ENCODE measurements at regions not wholly inside any gene's neighbourhood (a gene's known extent, or its start where the extent isn't known, plus 50 kb on each side); places are given as distances from the start of the nearest gene placed in this dataset.
A peak's percentile ranks its signal among the peaks of the same experiment; 100 is the strongest.

DNA sequence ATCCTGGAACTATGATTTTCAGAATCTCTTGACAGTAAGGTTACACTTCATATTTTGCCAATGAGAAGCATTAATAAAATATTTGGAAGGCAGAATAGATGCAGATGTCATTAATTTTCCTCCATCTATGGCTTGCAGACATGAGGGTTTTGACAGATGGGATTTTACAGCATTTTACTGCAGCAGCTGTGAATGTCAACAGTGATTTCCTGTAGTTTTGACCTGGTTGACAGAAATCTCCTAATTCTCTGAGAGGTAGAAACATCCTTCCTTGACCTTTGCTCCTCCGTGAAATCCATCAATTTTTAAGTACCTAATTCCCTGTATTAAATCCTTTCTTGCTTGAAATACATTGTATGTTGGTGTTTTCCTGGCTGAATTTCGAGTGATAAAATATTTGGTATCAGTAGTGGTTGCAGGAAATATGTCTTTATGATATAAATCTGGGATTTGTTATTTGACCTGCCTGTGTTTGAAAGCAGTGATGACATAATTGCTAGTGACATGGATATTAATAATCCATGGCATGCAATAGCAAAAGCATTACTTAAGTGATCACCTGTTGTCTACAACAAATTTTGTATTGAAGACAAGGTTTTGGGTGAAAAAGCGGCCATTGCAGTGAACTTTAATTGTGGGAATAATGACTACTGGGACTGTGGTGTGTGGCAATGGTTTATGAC is 73.9 kb downstream of the HLX start:
- Histone ChIP-seq H3K79me2 (ENCODE audit: insufficient read depth) (no peaks in the 10 kb centered on the region), H3K27ac (ENCODE audit: low read depth in 2 of 2, low read length in 1 of 2) (peak overlapping the region in 1 of 2 experiments; percentile 71; a peak in 2 of 4 replicates), H3K36me3 (replicated peaks in 1 of 2; ENCODE audit: control insufficient read depth in 1 of 2, insufficient read depth in 2 of 2, low read length in 1 of 2) (peaks cover 0 to 4% of the 10 kb centered on the region in 2 experiments), H4K20me1 (ENCODE audit: insufficient read depth) (no peaks in the 10 kb centered on the region), H3K4me1 (ENCODE audit: control insufficient read depth in 1 of 2, insufficient read depth in 2 of 2, low read depth in 1 of 2, low read length in 1 of 2) (peaks cover 0 to 13% of the 10 kb centered on the region in 2 experiments; a peak in 2 of 4 replicates), H3K27me3 (ENCODE audit: insufficient read depth) (no peaks in the 10 kb centered on the region), H3K9ac (no peak overlapping the region), H3F3A (replicated peaks; ENCODE audit: insufficient read depth) (no peaks in the 10 kb centered on the region), H3K9me2 (no peaks in the 10 kb centered on the region), H2AFZ (ENCODE audit: low read depth) (no peak overlapping the region), H3K4me2 (no peak overlapping the region), H3K4me3 (ENCODE audit: low read depth in 2 of 2, low read length in 1 of 2) (no peak overlapping the region), H3K9me3 (peaks cover 20% of the 10 kb centered on the region)
- no peak for TF ChIP-seq RCOR1 (IDR thresholded peaks at IDR 0.05; ENCODE audit: low read length)
- no peak for TF ChIP-seq SMC3 (IDR thresholded peaks at IDR 0.05; ENCODE audit: low read depth, low read length)
- no peak for TF ChIP-seq TAF1 (IDR thresholded peaks at IDR 0.05; ENCODE audit: borderline replicate concordance, low read depth, low read length)
- no peak for TF ChIP-seq GATA2 (CRISPR knock-in tag; IDR thresholded peaks at IDR 0.05)
- TF ChIP-seq RFX5 (IDR thresholded peaks at IDR 0.05; ENCODE audit: low read length): no peak
- no peak for TF ChIP-seq EZH2phosphoT487 (IDR thresholded peaks at IDR 0.05; ENCODE audit: borderline replicate concordance, low read depth)
- TF ChIP-seq, protein P1, sequence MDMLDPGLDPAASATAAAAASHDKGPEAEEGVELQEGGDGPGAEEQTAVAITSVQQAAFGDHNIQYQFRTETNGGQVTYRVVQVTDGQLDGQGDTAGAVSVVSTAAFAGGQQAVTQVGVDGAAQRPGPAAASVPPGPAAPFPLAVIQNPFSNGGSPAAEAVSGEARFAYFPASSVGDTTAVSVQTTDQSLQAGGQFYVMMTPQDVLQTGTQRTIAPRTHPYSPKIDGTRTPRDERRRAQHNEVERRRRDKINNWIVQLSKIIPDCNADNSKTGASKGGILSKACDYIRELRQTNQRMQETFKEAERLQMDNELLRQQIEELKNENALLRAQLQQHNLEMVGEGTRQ (IDR thresholded peaks at IDR 0.05; ENCODE audit: borderline replicate concordance, low read depth, low read length): no peak
- TF ChIP-seq, protein P2, sequence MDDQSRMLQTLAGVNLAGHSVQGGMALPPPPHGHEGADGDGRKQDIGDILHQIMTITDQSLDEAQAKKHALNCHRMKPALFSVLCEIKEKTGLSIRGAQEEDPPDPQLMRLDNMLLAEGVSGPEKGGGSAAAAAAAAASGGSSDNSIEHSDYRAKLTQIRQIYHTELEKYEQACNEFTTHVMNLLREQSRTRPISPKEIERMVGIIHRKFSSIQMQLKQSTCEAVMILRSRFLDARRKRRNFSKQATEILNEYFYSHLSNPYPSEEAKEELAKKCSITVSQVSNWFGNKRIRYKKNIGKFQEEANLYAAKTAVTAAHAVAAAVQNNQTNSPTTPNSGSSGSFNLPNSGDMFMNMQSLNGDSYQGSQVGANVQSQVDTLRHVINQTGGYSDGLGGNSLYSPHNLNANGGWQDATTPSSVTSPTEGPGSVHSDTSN (IDR thresholded peaks at IDR 0.05): peak; percentile 57
- no peak for TF ChIP-seq SIN3A (IDR thresholded peaks at IDR 0.05; ENCODE audit: borderline replicate concordance, low read depth, low read length)
- POLR2A ChIA-PET: no interaction called here
- CTCF ChIA-PET: no interaction called here
- WGBS (ENCODE audit: low lambda C conversion rate): 24% methylated on average over 3 of the region's 3 CpGs
- DNase-seq: no peak

DNA sequence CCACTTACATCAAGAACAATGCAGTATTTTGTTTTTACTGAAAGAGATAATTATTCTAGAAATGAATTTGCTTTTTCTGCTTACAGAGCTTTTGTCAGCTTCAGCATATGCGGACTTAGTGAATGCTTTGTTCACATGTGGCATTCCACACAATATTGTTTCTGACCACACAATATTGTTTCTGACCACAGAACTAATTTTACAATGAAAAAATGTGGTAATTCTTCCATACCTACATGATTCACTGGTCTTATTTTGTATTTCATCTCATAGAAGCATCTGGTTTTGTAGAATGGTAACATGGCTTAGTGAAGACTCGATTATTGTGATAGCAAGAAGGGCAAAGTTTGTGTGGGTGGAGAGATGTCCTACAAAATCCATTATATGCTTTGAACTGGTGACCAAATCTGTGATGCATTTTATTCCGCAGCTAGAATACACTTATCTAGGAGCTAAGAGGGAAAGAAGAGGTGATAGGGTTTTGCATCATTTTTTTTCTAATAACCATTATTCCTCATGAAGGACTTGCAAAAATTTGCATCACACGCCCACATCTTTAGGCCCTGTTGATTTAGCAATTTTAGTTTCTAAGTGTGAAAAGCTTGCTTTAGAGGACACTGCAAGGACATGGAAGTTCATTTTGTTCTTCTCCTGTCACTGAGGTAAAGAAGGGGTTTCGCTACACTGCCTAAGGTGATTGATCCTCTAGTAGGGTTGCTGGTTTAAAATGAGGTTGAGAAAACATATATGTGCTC is 75.3 kb downstream of the HLX start:
- no peaks in the 10 kb centered on the region for H3F3A ChIP-seq (replicated peaks; ENCODE audit: insufficient read depth)
- no peak overlapping the region for H2AFZ ChIP-seq (ENCODE audit: low read depth)
- H3K79me2 ChIP-seq (ENCODE audit: insufficient read depth): no peaks in the 10 kb centered on the region
- no peaks in the 10 kb centered on the region for H4K20me1 ChIP-seq (ENCODE audit: insufficient read depth)
- WGBS (ENCODE audit: low lambda C conversion rate): 80% methylated on average over 5 of the region's 5 CpGs
- H3K9me3 ChIP-seq: peaks cover 19% of the 10 kb centered on the region
- H3K4me2 ChIP-seq: no peak overlapping the region
- no peak overlapping the region for H3K4me3 ChIP-seq (ENCODE audit: low read depth in 2 of 2, low read length in 1 of 2)
- POLR2A ChIA-PET: no interaction called here
- CTCF ChIA-PET: interaction anchor here (1.2 kb wide), 1 partner anchor 10 kb away, joined by 3 read pairs; no protein-coding TSS in a partner anchor
- peaks cover 0 to 13% of the 10 kb centered on the region in 2 experiments; a peak in 2 of 4 replicates for H3K4me1 ChIP-seq (ENCODE audit: control insufficient read depth in 1 of 2, insufficient read depth in 2 of 2, low read depth in 1 of 2, low read length in 1 of 2)
- H3K27ac ChIP-seq (ENCODE audit: low read depth in 2 of 2, low read length in 1 of 2): peak overlapping the region in 1 of 2 experiments; percentile 30; a peak in 2 of 4 replicates
- no peak for TF ChIP-seq GABPA (IDR thresholded peaks at IDR 0.05; ENCODE audit: low read depth)
- TF ChIP-seq RXRA (IDR thresholded peaks at IDR 0.05; ENCODE audit: borderline replicate concordance, low read depth): no peak
- TF ChIP-seq, protein P3, sequence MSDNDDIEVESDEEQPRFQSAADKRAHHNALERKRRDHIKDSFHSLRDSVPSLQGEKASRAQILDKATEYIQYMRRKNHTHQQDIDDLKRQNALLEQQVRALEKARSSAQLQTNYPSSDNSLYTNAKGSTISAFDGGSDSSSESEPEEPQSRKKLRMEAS (IDR thresholded peaks at IDR 0.05; ENCODE audit: low read depth): no peak
- no peak for TF ChIP-seq NFIC (IDR thresholded peaks at IDR 0.05; ENCODE audit: borderline replicate concordance)
- TF ChIP-seq, protein P1 (IDR thresholded peaks at IDR 0.05; ENCODE audit: borderline replicate concordance, low read depth, low read length): no peak
- no peaks in the 10 kb centered on the region for H3K9me2 ChIP-seq
- H3K36me3 ChIP-seq (replicated peaks in 1 of 2; ENCODE audit: control insufficient read depth in 1 of 2, insufficient read depth in 2 of 2, low read length in 1 of 2): peaks cover 0 to 4% of the 10 kb centered on the region in 2 experiments
- H3K27me3 ChIP-seq (ENCODE audit: insufficient read depth): no peaks in the 10 kb centered on the region
- no peak overlapping the region for H3K9ac ChIP-seq
- no peak for DNase-seq
